ENCODE measurements at regions not wholly inside any gene's neighbourhood (a gene's known extent, or its start where the extent isn't known, plus 50 kb on each side); places are given as distances from the start of the nearest gene placed in this dataset.

DNA sequence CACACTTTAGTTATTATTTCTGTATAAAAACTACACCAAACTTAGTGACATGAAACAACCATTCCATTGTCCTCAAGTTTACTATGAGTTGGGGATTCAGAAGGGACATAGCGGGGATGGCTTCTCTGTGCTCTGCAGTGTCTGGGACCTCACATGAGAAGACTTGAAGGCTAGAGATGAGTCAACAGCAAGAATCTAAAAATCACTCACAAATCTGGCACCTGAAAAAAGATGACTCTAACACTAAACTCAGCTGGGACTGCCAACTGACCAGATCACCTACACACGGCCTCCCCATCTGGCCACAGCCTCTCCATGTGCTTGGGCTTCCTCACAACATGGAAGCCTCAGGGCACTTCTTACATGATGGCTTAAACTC is 63.0 kb upstream of the EYA2 start:
- Histone ChIP-seq H3K4me3 (ENCODE audit: low read depth, low read length) (no peak overlapping the region), H3K36me3 (ENCODE audit: control insufficient read depth, insufficient read depth, low read length) (no peaks in the 10 kb centered on the region), H3K27ac (ENCODE audit: low read depth, low read length) (no peak overlapping the region), H3K9ac (ENCODE audit: low read length) (no peak overlapping the region), H3K4me1 (ENCODE audit: control insufficient read depth, insufficient read depth, low read length) (peaks cover 3% of the 10 kb centered on the region; the same call in 1 of the 2 replicates), H3K27me3 (ENCODE audit: control insufficient read depth, insufficient read depth, low read length) (no peaks in the 10 kb centered on the region), H3K9me3 (ENCODE audit: control insufficient read depth, insufficient read depth, low read depth, low read length) (no peaks in the 10 kb centered on the region)

DNA sequence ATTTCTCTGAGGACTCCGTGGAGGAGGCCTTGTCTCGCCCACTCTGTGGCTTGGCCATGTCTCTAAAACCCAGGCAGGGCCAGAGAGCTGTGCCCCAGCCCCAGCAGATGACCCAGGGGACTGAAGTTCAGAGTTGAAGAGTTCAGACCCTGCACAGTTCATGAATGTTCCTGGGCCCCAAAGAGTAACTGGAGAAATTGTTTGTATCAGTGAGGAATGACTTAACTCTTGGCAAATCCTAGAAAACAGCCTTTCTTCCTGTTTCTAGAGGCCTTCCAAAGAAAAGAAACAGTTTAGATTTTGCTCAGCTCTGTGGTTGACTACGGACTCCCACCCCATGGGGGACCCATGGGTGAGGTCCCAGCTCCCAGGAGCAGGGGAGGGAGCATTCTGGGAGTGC is 62.1 kb upstream of the EYA2 start:
- Histone ChIP-seq H3K27me3 (ENCODE audit: control insufficient read depth, insufficient read depth, low read length) (no peaks in the 10 kb centered on the region), H3K4me3 (ENCODE audit: low read depth, low read length) (no peak overlapping the region), H3K27ac (ENCODE audit: low read depth, low read length) (no peak overlapping the region), H3K9ac (ENCODE audit: low read length) (no peak overlapping the region), H3K4me1 (ENCODE audit: control insufficient read depth, insufficient read depth, low read length) (peaks cover 6% of the 10 kb centered on the region; the same call in 1 of the 2 replicates), H3K36me3 (ENCODE audit: control insufficient read depth, insufficient read depth, low read length) (no peaks in the 10 kb centered on the region), H3K9me3 (ENCODE audit: control insufficient read depth, insufficient read depth, low read depth, low read length) (no peaks in the 10 kb centered on the region)

GRCh38 chr20:46833360-46833759 is 61.3 kb upstream of the EYA2 start:
- H3K27me3 ChIP-seq (ENCODE audit: control insufficient read depth, insufficient read depth, low read length): no peaks in the 10 kb centered on the region
- H3K27ac ChIP-seq (ENCODE audit: low read depth, low read length): no peak overlapping the region
- no peak overlapping the region for H3K9ac ChIP-seq (ENCODE audit: low read length)
- no peaks in the 10 kb centered on the region for H3K36me3 ChIP-seq (ENCODE audit: control insufficient read depth, insufficient read depth, low read length)
- H3K4me3 ChIP-seq (ENCODE audit: low read depth, low read length): no peak overlapping the region
- H3K4me1 ChIP-seq (ENCODE audit: control insufficient read depth, insufficient read depth, low read length): peaks cover 12% of the 10 kb centered on the region
- H3K9me3 ChIP-seq (ENCODE audit: control insufficient read depth, insufficient read depth, low read depth, low read length): no peaks in the 10 kb centered on the region

- no peak overlapping the region for H3K27ac ChIP-seq (ENCODE audit: low read depth, low read length)
- H3K36me3 ChIP-seq (ENCODE audit: control insufficient read depth, insufficient read depth, low read length): no peaks in the 10 kb centered on the region
- H3K4me3 ChIP-seq (ENCODE audit: low read depth, low read length): no peak overlapping the region
- H3K27me3 ChIP-seq (ENCODE audit: control insufficient read depth, insufficient read depth, low read length): no peaks in the 10 kb centered on the region
- peaks cover 12% of the 10 kb centered on the region for H3K4me1 ChIP-seq (ENCODE audit: control insufficient read depth, insufficient read depth, low read length)
- H3K9me3 ChIP-seq (ENCODE audit: control insufficient read depth, insufficient read depth, low read depth, low read length): no peaks in the 10 kb centered on the region
- H3K9ac ChIP-seq (ENCODE audit: low read length): no peak overlapping the region
Measured at GRCh38 chr20:46835418-46835817, 59.2 kb upstream of the EYA2 start.

- no peaks in the 10 kb centered on the region for H3K27me3 ChIP-seq (ENCODE audit: control insufficient read depth, insufficient read depth, low read length)
- no peaks in the 10 kb centered on the region for H3K9me3 ChIP-seq (ENCODE audit: control insufficient read depth, insufficient read depth, low read depth, low read length)
- H3K9ac ChIP-seq (ENCODE audit: low read length): no peak overlapping the region
- H3K27ac ChIP-seq (ENCODE audit: low read depth, low read length): no peak overlapping the region
- no peak overlapping the region for H3K4me3 ChIP-seq (ENCODE audit: low read depth, low read length)
- no peaks in the 10 kb centered on the region for H3K36me3 ChIP-seq (ENCODE audit: control insufficient read depth, insufficient read depth, low read length)
- peaks cover 12% of the 10 kb centered on the region for H3K4me1 ChIP-seq (ENCODE audit: control insufficient read depth, insufficient read depth, low read length)
Measured at GRCh38 chr20:46837083-46837482, 57.6 kb upstream of the EYA2 start.

DNA sequence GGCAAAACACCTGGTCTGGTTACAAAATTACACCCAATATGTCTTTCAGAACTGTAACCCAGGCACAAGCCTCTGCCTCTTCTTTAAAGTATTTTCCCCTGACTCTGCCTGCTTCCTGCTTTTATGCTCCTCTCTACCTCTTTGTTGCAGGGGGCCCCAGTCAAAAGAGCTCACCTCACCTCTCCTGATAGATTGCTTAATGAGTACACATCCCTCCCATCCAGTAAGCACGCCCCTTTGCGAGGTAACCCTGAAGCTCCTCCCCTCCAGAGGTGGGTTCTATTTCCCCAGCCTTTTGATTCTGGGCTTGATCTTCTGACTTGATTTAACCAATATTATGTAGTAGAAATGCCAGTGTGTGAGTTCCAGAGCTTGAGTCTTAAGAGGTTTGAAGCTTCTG is 56.6 kb upstream of the EYA2 start:
- no peaks in the 10 kb centered on the region for H3K27me3 ChIP-seq (ENCODE audit: control insufficient read depth, insufficient read depth, low read length)
- H3K9ac ChIP-seq (ENCODE audit: low read length): no peak overlapping the region
- no peaks in the 10 kb centered on the region for H3K9me3 ChIP-seq (ENCODE audit: control insufficient read depth, insufficient read depth, low read depth, low read length)
- H3K4me3 ChIP-seq (ENCODE audit: low read depth, low read length): no peak overlapping the region
- H3K27ac ChIP-seq (ENCODE audit: low read depth, low read length): no peak overlapping the region
- no peaks in the 10 kb centered on the region for H3K36me3 ChIP-seq (ENCODE audit: control insufficient read depth, insufficient read depth, low read length)
- peaks cover 12% of the 10 kb centered on the region for H3K4me1 ChIP-seq (ENCODE audit: control insufficient read depth, insufficient read depth, low read length)

GRCh38 chr20:46840054-46840729 is 54.5 kb upstream of the EYA2 start:
- peaks cover 12% of the 10 kb centered on the region for H3K4me1 ChIP-seq (ENCODE audit: control insufficient read depth, insufficient read depth, low read length)
- H3K9me3 ChIP-seq (ENCODE audit: control insufficient read depth, insufficient read depth, low read depth, low read length): no peaks in the 10 kb centered on the region
- no peak overlapping the region for H3K27ac ChIP-seq (ENCODE audit: low read depth, low read length)
- no peaks in the 10 kb centered on the region for H3K36me3 ChIP-seq (ENCODE audit: control insufficient read depth, insufficient read depth, low read length)
- no peaks in the 10 kb centered on the region for H3K27me3 ChIP-seq (ENCODE audit: control insufficient read depth, insufficient read depth, low read length)
- H3K4me3 ChIP-seq (ENCODE audit: low read depth, low read length): no peak overlapping the region
- H3K9ac ChIP-seq (ENCODE audit: low read length): no peak overlapping the region

Data from HUES6 (cell line).